NOMO-1 treated with dmso at 0.1 percent for 144 hours (cell line): ENCODE measurements at regions not wholly inside any gene's neighbourhood (a gene's known extent, or its start where the extent isn't known, plus 50 kb on each side); places are given as distances from the start of the nearest gene placed in this dataset.

Experiments used
- DNase-seq: peaks from one replicate; lab custom pipeline; 2025; ENCODE audit not compliant: unreplicated experiment; lab: John Stamatoyannopoulos, UW

- DNase-seq, result no peak
Measured at GRCh38 chr18:38115201-38115600, 549.6 kb upstream of the CELF4 start.

GRCh38 chr18:38087538-38087937 lies 521.9 kb upstream of the CELF4 start:
- DNase-seq, result no peak

GRCh38 chr18:38081516-38081915 lies 515.9 kb upstream of the CELF4 start:
- no peak for DNase-seq

GRCh38 chr18:38077229-38077628 lies 511.6 kb upstream of the CELF4 start:
- DNase-seq, result no peak

GRCh38 chr18:38076346-38077070 lies 510.9 kb upstream of the CELF4 start:
- no peak for DNase-seq

GRCh38 chr18:38074298-38074876 lies 508.8 kb upstream of the CELF4 start:
- DNase-seq, result no peak

- DNase-seq, result no peak
Measured at GRCh38 chr18:38067821-38068220, 502.2 kb upstream of the CELF4 start.

- no peak for DNase-seq
Measured at GRCh38 chr18:38067086-38067485, 501.5 kb upstream of the CELF4 start.

GRCh38 chr18:38052879-38053590 lies 487.4 kb upstream of the CELF4 start:
- DNase-seq, result no peak

GRCh38 chr18:38047820-38048219 lies 482.2 kb upstream of the CELF4 start:
- DNase-seq, result no peak

- DNase-seq, result no peak
Measured at GRCh38 chr18:38046651-38047050, 481.1 kb upstream of the CELF4 start.

- no peak for DNase-seq
Measured at GRCh38 chr18:38045845-38046244, 480.2 kb upstream of the CELF4 start.

- DNase-seq, result no peak
Measured at GRCh38 chr18:38042211-38042890, 476.8 kb upstream of the CELF4 start.

- no peak for DNase-seq
Measured at GRCh38 chr18:38038242-38038641, 472.6 kb upstream of the CELF4 start.

GRCh38 chr18:38035193-38035592 lies 469.6 kb upstream of the CELF4 start:
- DNase-seq, result no peak

GRCh38 chr18:38033282-38033681 lies 467.7 kb upstream of the CELF4 start:
- no peak for DNase-seq

- no peak for DNase-seq
Measured at GRCh38 chr18:38032516-38032915, 466.9 kb upstream of the CELF4 start.

GRCh38 chr18:38028946-38029345 lies 463.3 kb upstream of the CELF4 start:
- DNase-seq, result no peak

- no peak for DNase-seq
Measured at GRCh38 chr18:38025433-38026038, 459.9 kb upstream of the CELF4 start.

GRCh38 chr18:38023871-38024270 lies 458.3 kb upstream of the CELF4 start:
- DNase-seq, result no peak

GRCh38 chr18:38022234-38022633 lies 456.6 kb upstream of the CELF4 start:
- DNase-seq, result no peak
